CMK (cell line): ENCODE measurements at regions not wholly inside any gene's neighbourhood (a gene's known extent, or its start where the extent isn't known, plus 50 kb on each side); places are given as distances from the start of the nearest gene placed in this dataset.

ENCODE experiments used
- DNase-seq: peaks from one replicate; pipeline ENCODE4 v3.0.0-alpha.2; 2010; ENCODE audit warnings: low read depth

- DNase-seq, result no peak
Measured at GRCh38 chr17:12376276-12376675, 289.4 kb upstream of the MYOCD start.

GRCh38 chr17:12386225-12386624 lies 279.5 kb upstream of the MYOCD start:
- DNase-seq, result no peak

- no peak for DNase-seq
Measured at GRCh38 chr17:12388226-12388625, 277.5 kb upstream of the MYOCD start.

- DNase-seq, result no peak
Measured at GRCh38 chr17:12389421-12389820, 276.3 kb upstream of the MYOCD start.

- no peak for DNase-seq
Measured at GRCh38 chr17:12390631-12391030, 275.1 kb upstream of the MYOCD start.

- DNase-seq, result no peak
Measured at GRCh38 chr17:12391468-12391867, 274.2 kb upstream of the MYOCD start.

- peak; percentile 21 for DNase-seq
Measured at GRCh38 chr17:12395733-12396354, 269.8 kb upstream of the MYOCD start.

GRCh38 chr17:12398441-12399051 lies 267.1 kb upstream of the MYOCD start:
- no peak for DNase-seq

GRCh38 chr17:12402963-12403622 lies 262.6 kb upstream of the MYOCD start:
- DNase-seq, result no peak

- no peak for DNase-seq
Measured at GRCh38 chr17:12403881-12404398, 261.8 kb upstream of the MYOCD start.

GRCh38 chr17:12406623-12407215 lies 259.0 kb upstream of the MYOCD start:
- no peak for DNase-seq

GRCh38 chr17:12407495-12408252 lies 258.0 kb upstream of the MYOCD start:
- no peak for DNase-seq

- no peak for DNase-seq
Measured at GRCh38 chr17:12409082-12409481, 256.6 kb upstream of the MYOCD start.

GRCh38 chr17:12410717-12411116 lies 255.0 kb upstream of the MYOCD start:
- no peak for DNase-seq

GRCh38 chr17:12415031-12415430 lies 250.7 kb upstream of the MYOCD start:
- DNase-seq, result no peak

GRCh38 chr17:12421077-12421476 lies 244.6 kb upstream of the MYOCD start:
- DNase-seq, result no peak

- DNase-seq, result no peak
Measured at GRCh38 chr17:12421646-12422306, 243.9 kb upstream of the MYOCD start.

- no peak for DNase-seq
Measured at GRCh38 chr17:12422651-12423050, 243.0 kb upstream of the MYOCD start.

- DNase-seq, result no peak
Measured at GRCh38 chr17:12423337-12423736, 242.4 kb upstream of the MYOCD start.

- DNase-seq, result no peak
Measured at GRCh38 chr17:12429116-12429515, 236.6 kb upstream of the MYOCD start.

GRCh38 chr17:12431188-12431587 lies 234.5 kb upstream of the MYOCD start:
- DNase-seq, result no peak

GRCh38 chr17:12438212-12438611 lies 227.5 kb upstream of the MYOCD start:
- no peak for DNase-seq
